Tibial artery (tissue), 4 donors: ENCODE measurements at regions not wholly inside any gene's neighbourhood (a gene's known extent, or its start where the extent isn't known, plus 50 kb on each side); places are given as distances from the start of the nearest gene placed in this dataset.

Source experiments
- DNase-seq, 2 donors: peaks; one replicate each; pipeline ENCODE4 v3.0.0-alpha.2; 2019
- H3K27ac ChIP-seq, 2 donors: fragments of 200-600 bp; sonication (generic) in 1 of 2; 1 replicate in 1 of 2; 2 replicates in 1 of 2; pipeline ENCODE4 v1.5.1; 2018 to 2019; ENCODE audit warnings: mild to moderate bottlenecking in 1 of 2
- H3K27me3 ChIP-seq, 2 donors: fragments of 200-600 bp; sonication (generic) in 1 of 2; one replicate each; pipeline versions ENCODE4 v1.5.1 to v1.6.0; 2016 to 2019
- H3K36me3 ChIP-seq, 3 donors: fragments of 200-600 bp; sonication (generic) in 2 of 3; one replicate each; pipeline ENCODE4 v1.5.1; 2016 to 2019; ENCODE audit warnings: mild to moderate bottlenecking in 2 of 3
- H3K4me1 ChIP-seq, 4 donors: fragments of 200-600 bp; sonication (generic) in 2 of 4; 1 replicate in 3 of 4; 2 replicates in 1 of 4; pipeline ENCODE4 v1.5.1; 2016 to 2019
- H3K4me3 ChIP-seq, 2 donors: fragments of 200-600 bp; sonication (generic) in 1 of 2; 1 replicate in 1 of 2; 2 replicates in 1 of 2; pipeline ENCODE4 v1.5.1; 2018 to 2019; ENCODE audit warnings: mild to moderate bottlenecking in 2 of 2
- H3K9me3 ChIP-seq, 3 donors: fragments of 200-600 bp; sonication (generic) in 1 of 3; one replicate each; pipeline ENCODE4 v1.5.1; 2016 to 2019
- intact Hi-C: fragments of 100-400 bp; cut with DNase I; formaldehyde crosslinking; loops from one replicate; pipeline ENCODE4 v1.15.0; 2023; ENCODE audit warnings: low total_unique reads
- TF ChIP-seq, protein P1 (sequence below), 2 experiments: fragments of 200-600 bp in 1 of 2; fragments of 450-650 bp in 1 of 2; IDR thresholded peaks; one replicate each; pipeline ENCODE4 v1.5.1; 2017 to 2019; ENCODE audit warnings: antibody characterized with exemption in 2 of 2, mild to moderate bottlenecking in 1 of 2, moderate library complexity in 1 of 2

DNA sequence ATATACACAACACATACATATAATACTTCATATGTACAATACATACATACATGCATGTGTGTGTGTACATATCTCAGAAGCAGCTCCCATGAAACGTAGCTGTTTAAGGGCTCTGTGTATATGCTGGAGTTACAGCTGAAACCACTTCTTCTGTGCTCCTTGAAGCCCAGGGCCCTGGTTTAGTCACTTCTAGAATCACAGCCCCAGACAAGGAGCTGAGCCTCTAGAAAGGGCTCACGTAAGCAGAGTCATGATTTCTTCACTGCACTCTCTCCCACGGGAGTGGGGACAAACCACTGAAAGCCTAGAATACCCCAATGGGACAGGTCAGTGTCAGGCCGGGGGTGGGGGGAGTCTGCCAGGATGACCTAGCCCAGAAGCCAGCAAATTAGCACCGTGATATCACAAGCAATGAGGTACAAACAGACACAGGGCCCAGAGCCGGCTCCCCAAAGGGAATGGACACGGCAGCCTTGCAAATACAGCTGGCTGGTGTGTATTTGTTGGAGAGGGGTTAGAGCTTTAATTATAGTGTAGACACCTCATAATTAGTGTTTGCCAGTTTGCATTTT is 90.3 kb downstream of the C1QL2 start:
- Histone ChIP-seq H3K4me3 (no peak overlapping the region), H3K27ac (no peak overlapping the region), H3K9me3 (no peaks in the 10 kb centered on the region), H3K36me3 (no peaks in the 10 kb centered on the region), H3K4me1 (no peaks in the 10 kb centered on the region), H3K27me3 (no peaks in the 10 kb centered on the region)
- DNase-seq, result no peak
- intact Hi-C loops, result no loop called here
- TF ChIP-seq, protein P1, sequence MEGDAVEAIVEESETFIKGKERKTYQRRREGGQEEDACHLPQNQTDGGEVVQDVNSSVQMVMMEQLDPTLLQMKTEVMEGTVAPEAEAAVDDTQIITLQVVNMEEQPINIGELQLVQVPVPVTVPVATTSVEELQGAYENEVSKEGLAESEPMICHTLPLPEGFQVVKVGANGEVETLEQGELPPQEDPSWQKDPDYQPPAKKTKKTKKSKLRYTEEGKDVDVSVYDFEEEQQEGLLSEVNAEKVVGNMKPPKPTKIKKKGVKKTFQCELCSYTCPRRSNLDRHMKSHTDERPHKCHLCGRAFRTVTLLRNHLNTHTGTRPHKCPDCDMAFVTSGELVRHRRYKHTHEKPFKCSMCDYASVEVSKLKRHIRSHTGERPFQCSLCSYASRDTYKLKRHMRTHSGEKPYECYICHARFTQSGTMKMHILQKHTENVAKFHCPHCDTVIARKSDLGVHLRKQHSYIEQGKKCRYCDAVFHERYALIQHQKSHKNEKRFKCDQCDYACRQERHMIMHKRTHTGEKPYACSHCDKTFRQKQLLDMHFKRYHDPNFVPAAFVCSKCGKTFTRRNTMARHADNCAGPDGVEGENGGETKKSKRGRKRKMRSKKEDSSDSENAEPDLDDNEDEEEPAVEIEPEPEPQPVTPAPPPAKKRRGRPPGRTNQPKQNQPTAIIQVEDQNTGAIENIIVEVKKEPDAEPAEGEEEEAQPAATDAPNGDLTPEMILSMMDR (IDR thresholded peaks at IDR 0.05), result no peak

DNA sequence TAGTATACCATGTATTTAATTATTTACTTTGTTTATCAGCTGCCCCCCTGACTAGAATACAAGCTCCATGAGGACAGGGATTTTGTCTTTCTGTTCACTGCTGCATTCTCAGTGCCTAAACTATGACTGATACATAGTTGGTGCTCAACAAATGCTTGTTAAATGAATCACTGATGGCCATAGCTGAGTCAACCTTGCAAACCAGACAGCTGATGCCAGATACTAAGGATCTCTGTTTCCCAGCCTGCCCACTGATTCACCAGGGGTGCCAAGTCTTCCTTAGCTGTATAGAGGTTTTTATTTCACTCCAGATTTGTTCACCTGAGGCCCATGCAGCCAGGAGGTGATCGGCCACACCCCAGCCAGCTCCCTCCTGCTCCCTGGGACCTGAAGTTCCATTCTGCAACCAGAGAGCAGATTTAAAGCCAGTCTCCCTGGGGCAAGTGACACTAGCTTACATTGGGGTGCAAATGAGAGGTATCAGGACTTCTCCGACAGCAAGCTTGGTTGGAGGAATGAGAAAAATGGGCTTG is 92.2 kb downstream of the C1QL2 start:
- DNase-seq, result no peak
- Histone ChIP-seq H3K4me3 (no peak overlapping the region), H3K4me1 (no peaks in the 10 kb centered on the region), H3K27ac (no peak overlapping the region), H3K27me3 (no peaks in the 10 kb centered on the region), H3K36me3 (no peaks in the 10 kb centered on the region), H3K9me3 (no peaks in the 10 kb centered on the region)
- intact Hi-C loops, result no loop called here
- TF ChIP-seq, protein P1 (IDR thresholded peaks at IDR 0.05), result no peak

DNA sequence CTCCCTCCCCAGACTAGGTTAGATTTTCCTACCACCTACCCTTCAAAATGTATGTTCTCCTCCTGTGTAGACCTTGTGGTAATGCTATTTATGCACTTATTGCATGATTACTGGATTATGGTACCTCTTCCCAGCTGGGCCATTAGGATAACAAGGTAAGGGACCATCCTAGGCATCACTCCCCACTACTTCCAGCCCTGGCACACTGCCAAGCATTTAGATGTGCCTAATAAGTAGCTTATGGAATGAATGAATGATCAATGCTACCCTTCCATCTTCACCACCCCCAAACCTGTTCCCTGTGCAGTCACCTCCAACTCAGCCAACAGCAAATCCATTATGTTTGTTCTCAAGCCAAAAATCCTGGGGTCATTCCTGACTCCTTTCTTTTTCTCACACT is 93.4 kb downstream of the C1QL2 start:
- intact Hi-C loops, result no loop called here
- no peaks in the 10 kb centered on the region for H3K27me3 ChIP-seq
- no peaks in the 10 kb centered on the region for H3K36me3 ChIP-seq
- no peaks in the 10 kb centered on the region for H3K9me3 ChIP-seq
- no peak overlapping the region for H3K4me3 ChIP-seq
- H3K4me1 ChIP-seq, result no peaks in the 10 kb centered on the region
- TF ChIP-seq, protein P1 (IDR thresholded peaks at IDR 0.05), result no peak
- no peak overlapping the region for H3K27ac ChIP-seq
- no peak for DNase-seq

DNA sequence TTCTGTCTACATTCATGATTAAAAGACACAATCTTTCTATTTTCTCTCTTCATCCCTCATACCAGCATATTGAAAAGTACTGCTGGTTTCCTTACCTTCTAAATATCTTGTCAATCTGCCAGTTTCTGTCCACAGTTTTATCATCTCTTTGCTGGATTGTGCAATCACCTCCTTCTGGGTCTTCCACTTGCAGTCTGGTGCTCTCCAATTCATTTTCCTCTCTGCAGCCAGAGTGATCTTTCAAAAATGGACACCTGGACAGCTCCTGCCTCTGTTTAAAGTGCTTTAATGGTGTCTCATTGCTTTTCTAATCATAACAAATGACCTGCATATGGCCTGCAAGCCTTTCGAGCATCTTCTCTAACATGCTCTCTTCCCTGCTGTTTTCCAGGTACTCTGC is 94.0 kb downstream of the C1QL2 start:
- TF ChIP-seq, protein P1 (IDR thresholded peaks at IDR 0.05), result no peak
- no peak for DNase-seq
- Histone ChIP-seq H3K27ac (no peak overlapping the region), H3K9me3 (no peaks in the 10 kb centered on the region), H3K27me3 (no peaks in the 10 kb centered on the region), H3K36me3 (no peaks in the 10 kb centered on the region), H3K4me1 (no peaks in the 10 kb centered on the region), H3K4me3 (no peak overlapping the region)
- intact Hi-C loops, result loop anchor here (5.0 kb wide), 1 partner anchor 1757 kb away; no protein-coding TSS in a partner anchor

DNA sequence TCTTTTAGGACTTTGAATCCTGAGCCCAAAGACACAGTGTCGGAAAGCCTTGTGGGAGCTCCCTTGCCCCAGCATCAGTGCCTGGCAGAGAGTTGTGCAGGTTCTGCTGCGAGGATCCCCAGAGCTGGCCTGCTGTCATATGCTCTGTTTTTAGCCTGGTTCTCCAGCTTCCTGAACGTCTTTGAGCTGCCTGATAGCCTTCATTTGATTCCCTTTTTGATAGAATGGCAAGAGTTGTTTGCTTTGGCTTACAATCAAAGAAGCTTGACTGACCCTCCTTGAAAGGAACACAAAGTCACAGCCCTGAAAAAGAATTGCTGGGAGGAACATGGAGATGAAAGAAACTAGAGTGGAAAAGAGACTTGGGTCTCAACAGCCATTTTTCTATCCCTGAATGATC is 95.4 kb downstream of the C1QL2 start:
- TF ChIP-seq, protein P1 (IDR thresholded peaks at IDR 0.05), result no peak
- Histone ChIP-seq H3K4me3 (no peak overlapping the region), H3K4me1 (no peaks in the 10 kb centered on the region), H3K27me3 (no peaks in the 10 kb centered on the region), H3K9me3 (no peaks in the 10 kb centered on the region), H3K27ac (no peak overlapping the region), H3K36me3 (no peaks in the 10 kb centered on the region)
- no peak for DNase-seq
- intact Hi-C loops, result loop anchor here (5.0 kb wide), 1 partner anchor 1756 kb away; no protein-coding TSS in a partner anchor
